ENCODE measurements at regions not wholly inside any gene's neighbourhood (a gene's known extent, or its start where the extent isn't known, plus 50 kb on each side); places are given as distances from the start of the nearest gene placed in this dataset.

DNA sequence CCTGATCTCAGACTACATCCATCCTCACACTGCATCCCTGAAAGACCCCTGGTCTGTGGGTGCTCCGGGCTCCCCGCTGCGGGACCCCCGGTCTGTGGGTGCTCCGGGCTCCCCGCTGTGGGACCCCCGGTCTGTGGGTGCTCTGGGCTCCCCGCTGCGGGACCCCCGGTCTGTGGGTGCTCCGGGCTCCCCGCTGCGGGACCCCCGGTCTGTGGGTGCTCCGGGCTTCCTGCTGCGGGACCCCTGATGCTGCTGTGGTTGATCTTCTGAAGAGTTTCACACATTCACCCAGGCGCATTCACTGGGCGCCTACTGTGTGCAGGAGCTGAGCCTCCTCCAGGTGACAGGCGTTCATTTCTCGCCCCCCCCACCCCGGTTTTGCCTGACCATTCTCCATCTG is 162.7 kb upstream of the SALL3 start:
- TF ChIP-seq, protein P1, sequence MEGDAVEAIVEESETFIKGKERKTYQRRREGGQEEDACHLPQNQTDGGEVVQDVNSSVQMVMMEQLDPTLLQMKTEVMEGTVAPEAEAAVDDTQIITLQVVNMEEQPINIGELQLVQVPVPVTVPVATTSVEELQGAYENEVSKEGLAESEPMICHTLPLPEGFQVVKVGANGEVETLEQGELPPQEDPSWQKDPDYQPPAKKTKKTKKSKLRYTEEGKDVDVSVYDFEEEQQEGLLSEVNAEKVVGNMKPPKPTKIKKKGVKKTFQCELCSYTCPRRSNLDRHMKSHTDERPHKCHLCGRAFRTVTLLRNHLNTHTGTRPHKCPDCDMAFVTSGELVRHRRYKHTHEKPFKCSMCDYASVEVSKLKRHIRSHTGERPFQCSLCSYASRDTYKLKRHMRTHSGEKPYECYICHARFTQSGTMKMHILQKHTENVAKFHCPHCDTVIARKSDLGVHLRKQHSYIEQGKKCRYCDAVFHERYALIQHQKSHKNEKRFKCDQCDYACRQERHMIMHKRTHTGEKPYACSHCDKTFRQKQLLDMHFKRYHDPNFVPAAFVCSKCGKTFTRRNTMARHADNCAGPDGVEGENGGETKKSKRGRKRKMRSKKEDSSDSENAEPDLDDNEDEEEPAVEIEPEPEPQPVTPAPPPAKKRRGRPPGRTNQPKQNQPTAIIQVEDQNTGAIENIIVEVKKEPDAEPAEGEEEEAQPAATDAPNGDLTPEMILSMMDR (conservative IDR thresholded peaks at IDR 0.05 in 1 of 2, IDR thresholded peaks at IDR 0.05 in 1 of 2; ENCODE audit: low read depth in 1 of 2, low read length in 2 of 2): no peak
- TF ChIP-seq EZH2 (IDR thresholded peaks at IDR 0.05; ENCODE audit: low read length, missing control alignments): no peak

Measured in fibroblast of lung (primary cell).